ENCODE measurements at regions not wholly inside any gene's neighbourhood (a gene's known extent, or its start where the extent isn't known, plus 50 kb on each side); places are given as distances from the start of the nearest gene placed in this dataset.

DNA sequence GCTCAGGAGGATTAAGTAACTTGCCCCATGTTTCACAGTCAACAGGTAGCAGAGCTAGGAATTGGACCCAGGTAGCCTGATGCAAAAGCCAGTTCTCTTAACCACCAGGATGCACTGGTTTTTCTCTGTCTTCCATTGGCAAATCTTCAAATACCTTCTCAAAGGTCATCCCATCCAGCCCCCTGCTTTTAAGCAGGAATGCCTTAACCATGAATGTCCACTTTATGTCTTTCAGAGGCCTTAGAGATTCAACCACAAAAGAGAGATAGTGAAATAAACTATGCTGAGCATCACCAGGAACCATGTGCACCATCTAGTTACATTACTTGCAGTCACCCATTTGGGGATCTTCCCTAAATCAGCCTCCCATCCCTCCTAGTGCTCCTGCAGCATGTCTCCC lies 94.3 kb downstream of the C17orf67 start:
- DNase-seq: no peak

DNA sequence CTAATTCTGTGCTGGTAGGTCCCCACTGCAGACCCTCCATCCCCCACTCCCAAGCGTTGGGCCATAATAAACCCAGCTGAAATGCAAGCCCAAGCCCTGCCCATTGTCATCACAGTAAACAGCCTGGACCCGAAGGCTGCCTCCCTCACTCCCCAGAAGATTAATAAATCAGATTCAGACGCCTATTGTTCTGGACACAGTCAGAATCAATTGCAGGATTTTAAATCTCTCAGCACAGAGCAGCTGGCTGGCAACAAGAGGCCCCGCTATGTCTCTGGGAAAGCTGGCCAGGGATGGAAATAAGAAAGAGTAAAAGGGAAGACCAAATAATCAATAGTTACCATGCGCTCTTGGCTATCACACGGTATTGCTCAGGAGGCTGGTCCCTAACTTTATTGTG lies 93.9 kb downstream of the C17orf67 start:
- DNase-seq: no peak

DNA sequence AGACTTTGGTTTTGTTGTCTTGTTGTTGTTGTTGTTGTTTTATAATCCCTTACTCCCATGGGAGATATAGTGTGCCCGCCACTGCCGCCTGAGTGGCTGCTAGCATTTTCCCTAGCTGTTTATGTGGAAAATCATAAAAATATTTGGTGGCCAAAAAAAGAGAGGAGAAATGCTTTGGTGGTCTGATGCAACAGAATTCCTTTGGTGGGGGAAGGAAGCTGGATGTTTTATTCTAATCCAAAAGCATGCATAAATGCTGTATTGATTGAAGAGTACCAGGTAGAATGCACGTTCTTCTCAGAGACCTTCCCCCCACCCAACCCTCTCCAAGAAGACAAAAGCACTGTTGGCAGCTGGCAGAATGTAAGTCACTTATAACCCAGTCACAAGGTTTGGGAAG lies 93.2 kb downstream of the C17orf67 start:
- DNase-seq: no peak

Measured in AML-193 (cell line).